ENCODE measurements at regions not wholly inside any gene's neighbourhood (a gene's known extent, or its start where the extent isn't known, plus 50 kb on each side); places are given as distances from the start of the nearest gene placed in this dataset.

- no peak overlapping the region for H3K9ac ChIP-seq (ENCODE audit: low read depth in 2 of 2, low read length in 2 of 2)
- no peak overlapping the region for H3K4me3 ChIP-seq
- H3K4me1 ChIP-seq: no peaks in the 10 kb centered on the region
- H3K27ac ChIP-seq: no peak overlapping the region
- H3K36me3 ChIP-seq: no peaks in the 10 kb centered on the region
- H3K9me3 ChIP-seq: no peaks in the 10 kb centered on the region
- intact Hi-C loops (cut with DNase I): no loop called here
- no peaks in the 10 kb centered on the region for H3K27me3 ChIP-seq
- DNase-seq: no peak
- no peak for TF ChIP-seq CTCF (IDR thresholded peaks at IDR 0.05)
Measured at GRCh38 chr11:105489446-105489845, 120.4 kb upstream of the GRIA4 start.

- Histone ChIP-seq H3K4me3 (no peak overlapping the region), H3K9me3 (no peaks in the 10 kb centered on the region), H3K27me3 (no peaks in the 10 kb centered on the region), H3K4me1 (no peaks in the 10 kb centered on the region), H3K36me3 (no peaks in the 10 kb centered on the region), H3K27ac (no peak overlapping the region), H3K9ac (ENCODE audit: low read depth in 2 of 2, low read length in 2 of 2) (no peak overlapping the region)
- TF ChIP-seq CTCF (IDR thresholded peaks at IDR 0.05): no peak
- intact Hi-C loops (cut with DNase I): no loop called here
- no peak for DNase-seq
Measured at GRCh38 chr11:105486929-105487328, 122.9 kb upstream of the GRIA4 start.

GRCh38 chr11:105469931-105470330, 139.9 kb upstream of the GRIA4 start:
- H3K4me1 ChIP-seq: no peaks in the 10 kb centered on the region
- intact Hi-C loops (cut with DNase I): no loop called here
- TF ChIP-seq CTCF (IDR thresholded peaks at IDR 0.05): no peak
- no peak overlapping the region for H3K27ac ChIP-seq
- no peak for DNase-seq
- no peaks in the 10 kb centered on the region for H3K9me3 ChIP-seq
- H3K36me3 ChIP-seq: no peaks in the 10 kb centered on the region
- H3K27me3 ChIP-seq: no peaks in the 10 kb centered on the region
- no peak overlapping the region for H3K9ac ChIP-seq (ENCODE audit: low read depth in 2 of 2, low read length in 2 of 2)
- H3K4me3 ChIP-seq: no peak overlapping the region

- Histone ChIP-seq H3K36me3 (no peaks in the 10 kb centered on the region), H3K27ac (no peak overlapping the region), H3K9ac (ENCODE audit: low read depth in 2 of 2, low read length in 2 of 2) (no peak overlapping the region), H3K4me3 (no peak overlapping the region), H3K4me1 (no peaks in the 10 kb centered on the region), H3K27me3 (no peaks in the 10 kb centered on the region), H3K9me3 (no peaks in the 10 kb centered on the region)
- DNase-seq: no peak
- intact Hi-C loops (cut with DNase I): no loop called here
- no peak for TF ChIP-seq CTCF (IDR thresholded peaks at IDR 0.05)
Measured at GRCh38 chr11:105468154-105468553, 141.7 kb upstream of the GRIA4 start.

GRCh38 chr11:105466582-105467228, 143.2 kb upstream of the GRIA4 start:
- Histone ChIP-seq H3K9ac (ENCODE audit: low read depth in 2 of 2, low read length in 2 of 2) (no peak overlapping the region), H3K36me3 (no peaks in the 10 kb centered on the region), H3K4me3 (no peak overlapping the region), H3K9me3 (no peaks in the 10 kb centered on the region), H3K4me1 (no peaks in the 10 kb centered on the region), H3K27ac (no peak overlapping the region), H3K27me3 (no peaks in the 10 kb centered on the region)
- DNase-seq: no peak
- intact Hi-C loops (cut with DNase I): no loop called here
- TF ChIP-seq CTCF (IDR thresholded peaks at IDR 0.05): no peak
